Gastrocnemius medialis (tissue), 4 donors: ENCODE measurements at regions not wholly inside any gene's neighbourhood (a gene's known extent, or its start where the extent isn't known, plus 50 kb on each side); places are given as distances from the start of the nearest gene placed in this dataset.

Experiments used
- ATAC-seq, 2 donors: fragments of 150-250 bp; one replicate each; pipeline ENCODE4 v1.9.1; 2016
- DNase-seq, 2 donors: peaks; one replicate each; pipeline ENCODE4 v3.0.0-alpha.2; 2019
- H3K27ac ChIP-seq, 4 donors: fragments of 200-600 bp; sonication (generic); 1 replicate in 1 of 4; 2 replicates in 3 of 4; pipeline ENCODE4 v1.5.1; 2016 to 2018; ENCODE audit warnings: mild to moderate bottlenecking in 2 of 4, moderate library complexity in 1 of 4
- H3K27me3 ChIP-seq, 3 donors: fragments of 200-600 bp; sonication (generic) in 2 of 3; 1 replicate in 1 of 3; 2 replicates in 2 of 3; pipeline versions ENCODE4 v1.5.1 to v1.6.0; 2016 to 2019; ENCODE audit warnings: mild to moderate bottlenecking in 1 of 3, moderate library complexity in 1 of 3
- H3K36me3 ChIP-seq, 2 donors: fragments of 200-600 bp; sonication (generic) in 1 of 2; one replicate each; pipeline ENCODE4 v1.5.1; 2017 to 2018
- H3K4me1 ChIP-seq, 2 donors: fragments of 200-600 bp; sonication (generic) in 1 of 2; one replicate each; pipeline ENCODE4 v1.5.1; 2016 to 2017; ENCODE audit warnings: mild to moderate bottlenecking in 2 of 2
- H3K4me3 ChIP-seq, 4 donors: fragments of 200-600 bp; sonication (generic) in 3 of 4; 1 replicate in 1 of 4; 2 replicates in 3 of 4; pipeline ENCODE4 v1.5.1; 2016 to 2019; ENCODE audit warnings: mild to moderate bottlenecking in 2 of 4
- H3K9me3 ChIP-seq, 3 donors: fragments of 200-600 bp; sonication (generic) in 2 of 3; 1 replicate in 1 of 3; 2 replicates in 2 of 3; pipeline ENCODE4 v1.5.1; 2016 to 2019
- CTCF ChIP-seq, 5 experiments: fragments of 450-650 bp in 3 of 5; fragments of 200-600 bp in 2 of 5; sonication (generic) in 2 of 5; IDR thresholded peaks in 4 of 5; conservative IDR thresholded peaks in 1 of 5; 1 replicate in 4 of 5; 2 replicates in 1 of 5; pipeline ENCODE4 v1.5.1; 2016 to 2019; ENCODE audit warnings: antibody characterized with exemption in 5 of 5, mild to moderate bottlenecking in 3 of 5, moderate library complexity in 3 of 5
- POLR2A ChIP-seq, 2 donors: fragments of 450-650 bp; IDR thresholded peaks; one replicate each; pipeline ENCODE4 v1.6.1; 2017; ENCODE audit warnings: antibody characterized with exemption in 2 of 2, mild to moderate bottlenecking in 2 of 2, moderate library complexity in 2 of 2
- in situ Hi-C, 4 donors: fragments of 200-750 bp; cut with MboI; loops; one replicate each; pipeline versions ENCODE4 v1.15.0 to v1.8.0; 2017; ENCODE audit warnings: low sequenced_read_pairs in 4 of 4
- intact Hi-C: fragments of 100-400 bp; cut with DNase I; formaldehyde crosslinking; loops from one replicate; pipeline ENCODE4 v1.15.1; 2023; ENCODE audit warnings: low total_unique reads

- Histone ChIP-seq H3K27ac (no peak overlapping the region), H3K36me3 (no peaks in the 10 kb centered on the region), H3K4me3 (no peak overlapping the region), H3K4me1 (no peaks in the 10 kb centered on the region), H3K27me3 (no peaks in the 10 kb centered on the region), H3K9me3 (no peaks in the 10 kb centered on the region)
- DNase-seq = no peak
- intact Hi-C loops (no loop called here), in situ Hi-C loops (no loop called here)
- TF ChIP-seq POLR2A (IDR thresholded peaks at IDR 0.05) = no peak
- TF ChIP-seq CTCF (IDR thresholded peaks at IDR 0.05 in 4 of 5, conservative IDR thresholded peaks at IDR 0.05 in 1 of 5) = no peak
- ATAC-seq = no peak
Observed at GRCh38 chr5:90109285-90109684, 300.3 kb downstream of the CETN3 start.

GRCh38 chr5:90099099-90099498, 310.5 kb downstream of the CETN3 start:
- H3K4me3 ChIP-seq = no peak overlapping the region
- no peaks in the 10 kb centered on the region for H3K27me3 ChIP-seq
- H3K27ac ChIP-seq = no peak overlapping the region
- in situ Hi-C loops = no loop called here
- TF ChIP-seq POLR2A (IDR thresholded peaks at IDR 0.05) (no peak), CTCF (IDR thresholded peaks at IDR 0.05 in 4 of 5, conservative IDR thresholded peaks at IDR 0.05 in 1 of 5) (no peak)
- no peaks in the 10 kb centered on the region for H3K4me1 ChIP-seq
- H3K36me3 ChIP-seq = no peaks in the 10 kb centered on the region
- intact Hi-C loops = no loop called here
- H3K9me3 ChIP-seq = no peaks in the 10 kb centered on the region
- DNase-seq (no peak), ATAC-seq (no peak)

- no peaks in the 10 kb centered on the region for H3K9me3 ChIP-seq
- no peak for ATAC-seq
- TF ChIP-seq CTCF (IDR thresholded peaks at IDR 0.05 in 4 of 5, conservative IDR thresholded peaks at IDR 0.05 in 1 of 5) (no peak), POLR2A (IDR thresholded peaks at IDR 0.05) (no peak)
- intact Hi-C loops = no loop called here
- no peak overlapping the region for H3K27ac ChIP-seq
- DNase-seq = no peak
- no peaks in the 10 kb centered on the region for H3K36me3 ChIP-seq
- in situ Hi-C loops = no loop called here
- H3K27me3 ChIP-seq = no peaks in the 10 kb centered on the region
- no peak overlapping the region for H3K4me3 ChIP-seq
- no peaks in the 10 kb centered on the region for H3K4me1 ChIP-seq
Observed at GRCh38 chr5:90097082-90097477, 312.5 kb downstream of the CETN3 start.

GRCh38 chr5:90096415-90097081, 313.0 kb downstream of the CETN3 start:
- DNase-seq (no peak), ATAC-seq (no peak)
- Histone ChIP-seq H3K9me3 (no peaks in the 10 kb centered on the region), H3K4me3 (no peak overlapping the region), H3K27me3 (no peaks in the 10 kb centered on the region), H3K27ac (no peak overlapping the region), H3K4me1 (no peaks in the 10 kb centered on the region), H3K36me3 (no peaks in the 10 kb centered on the region)
- intact Hi-C loops (no loop called here), in situ Hi-C loops (no loop called here)
- TF ChIP-seq POLR2A (IDR thresholded peaks at IDR 0.05) (no peak), CTCF (IDR thresholded peaks at IDR 0.05 in 4 of 5, conservative IDR thresholded peaks at IDR 0.05 in 1 of 5) (no peak)
